KMS-11 (cell line): ENCODE measurements at regions not wholly inside any gene's neighbourhood (a gene's known extent, or its start where the extent isn't known, plus 50 kb on each side); places are given as distances from the start of the nearest gene placed in this dataset.

ENCODE experiments used
- H2AFZ ChIP-seq: fragments of 200-600 bp; sonication (generic); 2 replicates; pipeline ENCODE4 v1.6.1; 2016; ENCODE audit warnings: antibody characterized with exemption, mixed run types, low read depth
- H3K27ac ChIP-seq: fragments of 200-600 bp; sonication (generic); 2 replicates; pipeline ENCODE4 v1.6.1; 2016; ENCODE audit warnings: mild to moderate bottlenecking, mixed run types
- H3K27me3 ChIP-seq: fragments of 200-600 bp; sonication (generic); 2 replicates; pipeline ENCODE4 v1.6.1; 2017; ENCODE audit warnings: mild to moderate bottlenecking, low read depth, mixed run types, moderate library complexity; ENCODE audit not compliant: insufficient read depth
- H3K36me3 ChIP-seq: fragments of 200-600 bp; sonication (generic); 2 replicates; pipeline ENCODE4 v1.6.1; 2017; ENCODE audit warnings: mild to moderate bottlenecking, mixed run types; ENCODE audit not compliant: insufficient read depth
- H3K4me1 ChIP-seq: fragments of 200-600 bp; sonication (generic); 2 replicates; pipeline ENCODE4 v1.6.1; 2016; ENCODE audit warnings: mild to moderate bottlenecking, low read depth, mixed run types; ENCODE audit not compliant: poor library complexity, severe bottlenecking
- H3K4me2 ChIP-seq: fragments of 200-600 bp; sonication (generic); 2 replicates; pipeline ENCODE4 v1.7.0; 2016; ENCODE audit warnings: mild to moderate bottlenecking, mixed run types
- H3K4me3 ChIP-seq: fragments of 200-600 bp; sonication (generic); IDR thresholded peaks from 2 replicates; pipeline ENCODE4 v1.6.1; 2017; ENCODE audit warnings: low read depth, low read length, mixed read lengths; ENCODE audit not compliant: insufficient read depth
- H3K79me2 ChIP-seq: fragments of 200-600 bp; sonication (generic); 2 replicates; pipeline ENCODE4 v1.6.1; 2016; ENCODE audit warnings: low read depth, mixed run types; ENCODE audit not compliant: insufficient read depth
- H3K9ac ChIP-seq: fragments of 200-600 bp; sonication (generic); 2 replicates; pipeline ENCODE4 v1.6.1; 2016; ENCODE audit warnings: mild to moderate bottlenecking, mixed run types
- H4K20me1 ChIP-seq: fragments of 200-600 bp; sonication (generic); 2 replicates; pipeline ENCODE4 v1.6.1; 2016; ENCODE audit warnings: mild to moderate bottlenecking, mixed run types; ENCODE audit not compliant: insufficient read depth
- TF ChIP-seq, protein P1 (sequence below): fragments of 200-600 bp; sonication (generic); conservative IDR thresholded peaks from 2 replicates; pipeline ENCODE4 v1.6.1; 2017; ENCODE audit warnings: low read depth, mild to moderate bottlenecking, antibody characterized with exemption, low read length, moderate library complexity, mixed read lengths

DNA sequence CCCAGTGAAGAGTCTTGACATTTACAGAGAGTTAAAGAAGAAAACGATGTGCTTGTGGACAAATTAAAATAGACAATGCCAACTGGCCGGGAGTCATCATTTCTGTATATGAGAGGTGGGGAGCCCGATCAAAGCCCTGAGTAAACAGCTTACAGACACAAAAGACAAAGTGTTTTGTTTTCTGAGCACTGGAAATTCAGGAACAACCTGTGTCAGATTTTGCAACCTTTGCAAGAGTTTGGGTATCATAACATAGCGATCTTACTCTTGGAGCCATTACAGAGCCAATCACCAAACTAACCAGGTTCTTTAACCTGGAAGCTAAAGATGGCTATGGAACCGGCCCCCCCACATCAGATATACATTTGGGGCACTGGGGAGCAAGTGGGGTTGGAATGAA lies 101.9 kb upstream of the LRIG1 start:
- Histone ChIP-seq H3K4me1 (no peaks in the 10 kb centered on the region), H3K9ac (no peak overlapping the region), H3K4me3 (no peak overlapping the region), H3K79me2 (no peaks in the 10 kb centered on the region), H2AFZ (no peak overlapping the region), H3K4me2 (no peak overlapping the region), H3K36me3 (no peaks in the 10 kb centered on the region), H4K20me1 (no peaks in the 10 kb centered on the region), H3K27me3 (no peaks in the 10 kb centered on the region), H3K27ac (no peak overlapping the region)
- TF ChIP-seq, protein P1, sequence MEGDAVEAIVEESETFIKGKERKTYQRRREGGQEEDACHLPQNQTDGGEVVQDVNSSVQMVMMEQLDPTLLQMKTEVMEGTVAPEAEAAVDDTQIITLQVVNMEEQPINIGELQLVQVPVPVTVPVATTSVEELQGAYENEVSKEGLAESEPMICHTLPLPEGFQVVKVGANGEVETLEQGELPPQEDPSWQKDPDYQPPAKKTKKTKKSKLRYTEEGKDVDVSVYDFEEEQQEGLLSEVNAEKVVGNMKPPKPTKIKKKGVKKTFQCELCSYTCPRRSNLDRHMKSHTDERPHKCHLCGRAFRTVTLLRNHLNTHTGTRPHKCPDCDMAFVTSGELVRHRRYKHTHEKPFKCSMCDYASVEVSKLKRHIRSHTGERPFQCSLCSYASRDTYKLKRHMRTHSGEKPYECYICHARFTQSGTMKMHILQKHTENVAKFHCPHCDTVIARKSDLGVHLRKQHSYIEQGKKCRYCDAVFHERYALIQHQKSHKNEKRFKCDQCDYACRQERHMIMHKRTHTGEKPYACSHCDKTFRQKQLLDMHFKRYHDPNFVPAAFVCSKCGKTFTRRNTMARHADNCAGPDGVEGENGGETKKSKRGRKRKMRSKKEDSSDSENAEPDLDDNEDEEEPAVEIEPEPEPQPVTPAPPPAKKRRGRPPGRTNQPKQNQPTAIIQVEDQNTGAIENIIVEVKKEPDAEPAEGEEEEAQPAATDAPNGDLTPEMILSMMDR, result no peak

DNA sequence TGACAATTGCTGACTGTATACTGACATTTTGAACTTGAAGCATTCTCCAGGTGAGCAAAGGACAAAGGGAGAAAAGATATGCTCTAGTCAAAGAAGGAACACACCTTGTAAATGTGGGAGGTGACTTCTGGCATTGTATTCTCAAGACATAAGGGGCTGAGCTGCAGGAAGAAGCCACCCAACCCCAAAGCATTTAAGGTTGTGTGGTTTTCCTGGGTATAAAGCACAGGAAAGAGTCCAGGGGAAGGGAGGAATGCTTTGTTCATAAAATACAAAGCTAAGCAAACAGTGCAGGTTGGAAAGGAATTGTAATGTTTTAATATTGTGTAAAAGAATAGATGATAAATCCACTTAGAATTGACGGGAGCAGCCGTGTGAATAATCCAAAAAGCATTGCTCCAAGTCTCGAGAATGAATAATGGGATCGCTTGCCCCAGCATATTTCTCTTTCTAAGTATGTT lies 102.4 kb upstream of the LRIG1 start:
- TF ChIP-seq, protein P1, result no peak
- no peak overlapping the region for H3K9ac ChIP-seq
- no peaks in the 10 kb centered on the region for H4K20me1 ChIP-seq
- H3K27ac ChIP-seq, result no peak overlapping the region
- no peaks in the 10 kb centered on the region for H3K36me3 ChIP-seq
- H3K27me3 ChIP-seq, result no peaks in the 10 kb centered on the region
- H2AFZ ChIP-seq, result no peak overlapping the region
- no peaks in the 10 kb centered on the region for H3K79me2 ChIP-seq
- H3K4me3 ChIP-seq, result no peak overlapping the region
- H3K4me1 ChIP-seq, result no peaks in the 10 kb centered on the region
- H3K4me2 ChIP-seq, result no peak overlapping the region

DNA sequence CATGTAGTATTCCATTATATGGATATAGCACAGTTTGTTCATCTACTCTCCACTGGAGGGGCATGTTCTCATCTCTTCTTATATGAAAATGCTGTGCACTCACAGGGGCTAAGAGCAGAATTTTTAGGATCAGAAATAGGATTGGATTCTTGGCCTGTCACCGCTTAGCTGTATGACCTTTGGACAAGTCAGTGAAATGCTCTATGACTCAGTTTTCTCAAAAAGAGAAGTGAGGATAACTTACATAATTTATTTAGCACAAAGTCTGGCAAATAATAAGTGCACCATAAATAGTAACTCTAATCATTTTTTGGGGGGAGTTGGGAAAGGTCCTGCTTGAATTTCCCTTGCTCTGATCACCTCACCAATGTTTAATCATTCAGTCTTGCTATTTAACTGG lies 103.7 kb upstream of the LRIG1 start:
- Histone ChIP-seq H3K36me3 (no peaks in the 10 kb centered on the region), H3K27me3 (no peaks in the 10 kb centered on the region), H3K27ac (no peak overlapping the region), H3K4me3 (no peak overlapping the region), H3K9ac (no peak overlapping the region), H3K4me1 (no peaks in the 10 kb centered on the region), H3K79me2 (no peaks in the 10 kb centered on the region), H3K4me2 (no peak overlapping the region), H2AFZ (no peak overlapping the region), H4K20me1 (no peaks in the 10 kb centered on the region)
- TF ChIP-seq, protein P1, result no peak

DNA sequence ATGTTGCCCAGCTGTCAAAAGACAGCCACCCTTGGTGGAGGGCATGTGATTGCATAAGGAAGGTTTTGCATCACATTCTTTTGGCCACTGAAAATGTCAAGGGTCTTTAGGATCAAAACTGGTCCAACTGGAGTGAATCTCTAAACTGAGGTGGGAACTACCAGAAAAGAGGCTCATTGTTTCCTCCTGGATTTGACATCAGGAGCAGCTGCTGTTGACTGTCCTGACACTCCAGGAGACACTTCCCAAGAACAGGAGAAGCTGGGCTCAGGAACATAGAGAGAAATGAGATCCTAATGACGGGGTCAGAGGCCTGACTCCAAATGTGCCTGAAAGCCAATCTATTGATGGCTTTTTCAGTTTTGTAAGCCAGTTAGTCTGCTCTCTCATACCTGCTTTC lies 105.3 kb upstream of the LRIG1 start:
- Histone ChIP-seq H3K79me2 (no peaks in the 10 kb centered on the region), H3K4me3 (no peak overlapping the region), H3K9ac (no peak overlapping the region), H3K4me1 (no peaks in the 10 kb centered on the region), H3K27me3 (no peaks in the 10 kb centered on the region), H4K20me1 (no peaks in the 10 kb centered on the region), H3K4me2 (no peak overlapping the region), H3K36me3 (no peaks in the 10 kb centered on the region), H2AFZ (no peak overlapping the region), H3K27ac (no peak overlapping the region)
- TF ChIP-seq, protein P1, result no peak
